ENCODE measurements at regions not wholly inside any gene's neighbourhood (a gene's known extent, or its start where the extent isn't known, plus 50 kb on each side); places are given as distances from the start of the nearest gene placed in this dataset.
A peak's percentile ranks its signal among the peaks of the same experiment; 100 is the strongest.

- WGBS, 2 experiments (ENCODE audit: extremely low coverage in 2 of 2, insufficient read length in 1 of 2), result no CpG with 5 or more reads among the region's 2 CpGs
Observed at GRCh38 chr2:66802877-66803276, 368.0 kb downstream of the MEIS1 start.

More at GRCh38 chr2:66802877-66803276, 368.0 kb downstream of the MEIS1 start:
- no peak overlapping the region for H4K91ac ChIP-seq (ENCODE audit: insufficient read depth, low read depth, low read length)
- H2BK5ac ChIP-seq (ENCODE audit: low read depth, low read length, poor library complexity, severe bottlenecking), result no peak overlapping the region
- peaks cover 5% of the 10 kb centered on the region for H3K4me1 ChIP-seq (ENCODE audit: control insufficient read depth, insufficient read depth, low read length)
- no peak overlapping the region for H2AK9ac ChIP-seq (replicated peaks; ENCODE audit: low read depth, low read length, poor library complexity)
- no peak for DNase-seq
- no peaks in the 10 kb centered on the region for H3K9me3 ChIP-seq (ENCODE audit: control insufficient read depth, insufficient read depth, low read length)
- peak overlapping the region; percentile 87; the same call in 1 of the 3 replicates for H2BK15ac ChIP-seq (ENCODE audit: low read depth, low read length)
- H3K36me3 ChIP-seq (ENCODE audit: control insufficient read depth, insufficient read depth, low read length), result no peaks in the 10 kb centered on the region
- no peaks in the 10 kb centered on the region for H4K20me1 ChIP-seq (ENCODE audit: insufficient read depth, low read length)
- dilution Hi-C loops (cut with HindIII; ENCODE audit: low sequenced_read_pairs, unreplicated experiment), result no loop called here
- intact Hi-C loops (cut with micrococcal nuclease), result loop anchor here (5.0 kb wide), 1 partner anchor 69 kb away; no protein-coding TSS in a partner anchor
- no peak for ATAC-seq (ENCODE audit: low read depth)
- H3K23ac ChIP-seq (ENCODE audit: low read depth, low read length), result peak overlapping the region; percentile 2; the same call in 1 of the 2 replicates
- peak overlapping the region; percentile 2; the same call in 1 of the 2 replicates for H3K4ac ChIP-seq (ENCODE audit: low read depth, low read length)
- no peak overlapping the region for H3K4me2 ChIP-seq (ENCODE audit: low read depth, low read length)
- H3K79me1 ChIP-seq (ENCODE audit: low read depth in 1 of 2, low read length in 2 of 2), result no peaks in the 10 kb centered on the region
- CTCF ChIA-PET, result no interaction called here
- BruUV-seq (replicated peaks), result no TSS peak
- in situ Hi-C loops (cut with MboI; ENCODE audit: low sequenced_read_pairs), result no loop called here
- no peak for TF ChIP-seq SMC3 (IDR thresholded peaks at IDR 0.05; ENCODE audit: low read depth, low read length)
- TF ChIP-seq RAD21 (IDR thresholded peaks at IDR 0.05; ENCODE audit: low read length), result no peak
- H3K4me3 ChIP-seq (ENCODE audit: insufficient read depth, low read depth, low read length), result no peak overlapping the region
- peak overlapping the region; percentile 8; the same call in 1 of the 2 replicates for H3K14ac ChIP-seq (replicated peaks; ENCODE audit: low read depth, low read length)
- peak overlapping the region; percentile 59 for H2BK120ac ChIP-seq (ENCODE audit: low read depth, low read length)
- no peaks in the 10 kb centered on the region for H3K9me1 ChIP-seq (ENCODE audit: insufficient read depth, low read length)
- H3K56ac ChIP-seq (ENCODE audit: extremely low read depth, insufficient read depth, low read length), result no peak overlapping the region
- H4K5ac ChIP-seq (ENCODE audit: low read depth, low read length), result no peak overlapping the region
- peak overlapping the region; percentile 29; the same call in 1 of the 2 replicates for H3K27ac ChIP-seq (ENCODE audit: insufficient read depth, low read length)
- no peak overlapping the region; the same call in 1 of the 2 replicates for H2BK20ac ChIP-seq (ENCODE audit: low read depth, low read length)
- peak overlapping the region; percentile 49 to 54; a peak in 2 of 4 replicates for H4K8ac ChIP-seq (ENCODE audit: low read depth in 2 of 2, low read length in 2 of 2)
- H3K27me3 ChIP-seq (ENCODE audit: control insufficient read depth, insufficient read depth, low read length), result no peaks in the 10 kb centered on the region
- H2AK5ac ChIP-seq (ENCODE audit: low read depth, low read length), result no peak overlapping the region
- H2AFZ ChIP-seq (replicated peaks; ENCODE audit: low read length, poor library complexity), result no peak overlapping the region
- POLR2A ChIA-PET (ENCODE audit: unreplicated experiment), result no interaction called here
- H3K9ac ChIP-seq (ENCODE audit: low read depth, low read length), result no peak overlapping the region
- H3K18ac ChIP-seq (ENCODE audit: low read depth, low read length), result peak overlapping the region; percentile 20; the same call in 1 of the 2 replicates

Data from IMR-90 (cell line).